GM19043 (cell line): ENCODE measurements at regions not wholly inside any gene's neighbourhood (a gene's known extent, or its start where the extent isn't known, plus 50 kb on each side); places are given as distances from the start of the nearest gene placed in this dataset.

Experiments
- ATAC-seq: cut with Tn5 transposase; IDR thresholded peaks from one replicate; pipeline ENCODE4 v1.9.1; 2021; ENCODE audit warnings: low read depth; ENCODE audit not compliant: unreplicated experiment

- ATAC-seq: no peak
These were observed 315.4 kb upstream of the LMCD1 start for GRCh38 chr3:8186213-8186612.

- no peak for ATAC-seq
These were observed 313.6 kb upstream of the LMCD1 start for GRCh38 chr3:8187996-8188395.

GRCh38 chr3:8189051-8189450 lies 312.6 kb upstream of the LMCD1 start:
- ATAC-seq: no peak

GRCh38 chr3:8191406-8191805 lies 310.2 kb upstream of the LMCD1 start:
- ATAC-seq: no peak

GRCh38 chr3:8197384-8197783 lies 304.2 kb upstream of the LMCD1 start:
- no peak for ATAC-seq

GRCh38 chr3:8198605-8199004 lies 303.0 kb upstream of the LMCD1 start:
- ATAC-seq: no peak

GRCh38 chr3:8200996-8201395 lies 300.6 kb upstream of the LMCD1 start:
- no peak for ATAC-seq

GRCh38 chr3:8201886-8202285 lies 299.7 kb upstream of the LMCD1 start:
- ATAC-seq: no peak

- no peak for ATAC-seq
These were observed 297.3 kb upstream of the LMCD1 start for GRCh38 chr3:8204331-8204730.

- ATAC-seq: no peak
These were observed 296.6 kb upstream of the LMCD1 start for GRCh38 chr3:8204853-8205650.

GRCh38 chr3:8205881-8206280 lies 295.7 kb upstream of the LMCD1 start:
- ATAC-seq: no peak

- ATAC-seq: no peak
These were observed 294.5 kb upstream of the LMCD1 start for GRCh38 chr3:8206971-8207617.

GRCh38 chr3:8210882-8211341 lies 290.7 kb upstream of the LMCD1 start:
- no peak for ATAC-seq

- ATAC-seq: no peak
These were observed 288.8 kb upstream of the LMCD1 start for GRCh38 chr3:8212794-8213193.

GRCh38 chr3:8213286-8213685 lies 288.3 kb upstream of the LMCD1 start:
- ATAC-seq: no peak

- no peak for ATAC-seq
These were observed 285.8 kb upstream of the LMCD1 start for GRCh38 chr3:8215821-8216220.

- no peak for ATAC-seq
These were observed 283.2 kb upstream of the LMCD1 start for GRCh38 chr3:8218353-8218940.

GRCh38 chr3:8220291-8220690 lies 281.3 kb upstream of the LMCD1 start:
- ATAC-seq: no peak

- ATAC-seq: no peak
These were observed 277.9 kb upstream of the LMCD1 start for GRCh38 chr3:8223766-8224165.

GRCh38 chr3:8224941-8225340 lies 276.7 kb upstream of the LMCD1 start:
- no peak for ATAC-seq

- no peak for ATAC-seq
These were observed 267.7 kb upstream of the LMCD1 start for GRCh38 chr3:8233938-8234337.

- no peak for ATAC-seq
These were observed 265.4 kb upstream of the LMCD1 start for GRCh38 chr3:8236264-8236663.
